HEK293T (cell line): ENCODE measurements at regions not wholly inside any gene's neighbourhood (a gene's known extent, or its start where the extent isn't known, plus 50 kb on each side); places are given as distances from the start of the nearest gene placed in this dataset.

Experiments used
- CTCF ChIA-PET: fragments of 350-600 bp; formaldehyde crosslinking; extraction: SDS; loops from one replicate; lab custom pipeline; 2021; ENCODE audit warnings: antibody characterized with exemption, inconsistent platforms; lab: Yijun Ruan, JAX
- POLR2A ChIA-PET: fragments of 350-600 bp; formaldehyde crosslinking; extraction: SDS; loops from one replicate; lab custom pipeline; 2020; ENCODE audit warnings: antibody characterized with exemption, inconsistent platforms; lab: Yijun Ruan, JAX
- DNase-seq: peaks from one replicate; pipeline ENCODE4 v3.0.0; 2012; ENCODE audit warnings: mixed read lengths; ENCODE audit errors: extremely low spot score
- ARNT ChIP-seq: fragments of 450-650 bp; IDR thresholded peaks from 2 replicates; pipeline ENCODE4 v1.6.1; 2017; ENCODE audit warnings: mild to moderate bottlenecking
- BHLHE40 ChIP-seq: fragments of 450-650 bp; IDR thresholded peaks from 2 replicates; pipeline ENCODE4 v1.6.1; 2016; ENCODE audit warnings: mild to moderate bottlenecking, moderate library complexity, borderline replicate concordance
- CTBP1 ChIP-seq: fragments of 450-650 bp; IDR thresholded peaks from 2 replicates; pipeline ENCODE4 v1.6.1; 2016; ENCODE audit warnings: borderline replicate concordance
- ELF4 ChIP-seq: fragments of 450-650 bp; IDR thresholded peaks from 2 replicates; pipeline ENCODE4 v1.6.1; 2017; ENCODE audit warnings: antibody characterized with exemption
- FOXA1 ChIP-seq: fragments of 450-650 bp; IDR thresholded peaks from 2 replicates; pipeline ENCODE4 v1.6.1; 2016; ENCODE audit warnings: mild to moderate bottlenecking
- FOXK2 ChIP-seq: fragments of 450-650 bp; IDR thresholded peaks from 2 replicates; pipeline ENCODE4 v1.6.1; 2016; ENCODE audit warnings: mild to moderate bottlenecking
- FOXM1 ChIP-seq: fragments of 450-650 bp; IDR thresholded peaks from 2 replicates; pipeline ENCODE4 v1.6.1; 2017; ENCODE audit warnings: mild to moderate bottlenecking, borderline replicate concordance
- HDGF ChIP-seq: fragments of 450-650 bp; IDR thresholded peaks from 2 replicates; pipeline ENCODE4 v1.6.1; 2017; ENCODE audit warnings: antibody characterized with exemption, borderline replicate concordance
- L3MBTL2 ChIP-seq: fragments of 450-650 bp; conservative IDR thresholded peaks from 2 replicates; pipeline ENCODE4 v1.6.1; 2016; ENCODE audit warnings: mild to moderate bottlenecking
- LEF1 ChIP-seq: fragments of 450-650 bp; IDR thresholded peaks from 2 replicates; pipeline ENCODE4 v1.6.1; 2017; ENCODE audit warnings: mild to moderate bottlenecking, borderline replicate concordance
- NFRKB ChIP-seq: fragments of 450-650 bp; IDR thresholded peaks from 2 replicates; pipeline ENCODE4 v1.6.1; 2016; ENCODE audit warnings: mild to moderate bottlenecking, moderate library complexity
- SP1 ChIP-seq: fragments of 450-650 bp; IDR thresholded peaks from 2 replicates; pipeline ENCODE4 v1.6.1; 2017
- SUZ12 ChIP-seq: fragments of 450-650 bp; IDR thresholded peaks from 2 replicates; pipeline ENCODE4 v1.6.1; 2016; ENCODE audit warnings: mild to moderate bottlenecking
- TARDBP ChIP-seq: fragments of 450-650 bp; IDR thresholded peaks from 2 replicates; pipeline ENCODE4 v1.6.1; 2016
- ZNF384 ChIP-seq: fragments of 450-650 bp; IDR thresholded peaks from 2 replicates; pipeline ENCODE4 v1.6.1; 2016
- TF ChIP-seq, protein P1 (sequence below): fragments of 450-650 bp; IDR thresholded peaks from 2 replicates; pipeline ENCODE4 v1.6.1; 2016

DNA sequence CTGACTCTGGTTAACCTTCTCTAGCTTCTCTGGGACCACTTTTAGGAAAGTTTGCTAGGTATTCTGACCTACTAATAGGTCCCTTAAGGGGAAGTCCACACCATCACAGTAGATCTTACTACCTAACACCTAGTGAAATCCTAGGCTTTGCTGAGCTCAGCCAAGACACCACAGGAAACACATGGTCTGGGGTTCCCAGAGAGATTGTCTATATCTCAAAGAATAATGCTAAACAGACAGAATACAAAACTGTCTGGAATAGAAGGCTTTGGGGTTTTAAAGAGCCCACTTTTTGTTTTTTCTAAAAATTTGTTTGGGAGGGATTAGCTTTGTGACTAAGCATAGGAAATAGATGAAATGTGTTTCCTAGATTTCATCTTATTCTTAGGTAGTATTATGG lies 395.1 kb downstream of the ARHGEF28 start:
- CTCF ChIA-PET: no interaction called here
- TF ChIP-seq FOXK2 (no peak), ARNT (no peak), SP1 (no peak), HDGF (no peak), ZNF384 (no peak), TARDBP (no peak), FOXA1 (no peak), NFRKB (no peak), BHLHE40 (no peak), L3MBTL2 (no peak), SUZ12 (no peak), LEF1 (no peak), ELF4 (no peak), FOXM1 (no peak), CTBP1 (no peak)
- TF ChIP-seq, protein P1, sequence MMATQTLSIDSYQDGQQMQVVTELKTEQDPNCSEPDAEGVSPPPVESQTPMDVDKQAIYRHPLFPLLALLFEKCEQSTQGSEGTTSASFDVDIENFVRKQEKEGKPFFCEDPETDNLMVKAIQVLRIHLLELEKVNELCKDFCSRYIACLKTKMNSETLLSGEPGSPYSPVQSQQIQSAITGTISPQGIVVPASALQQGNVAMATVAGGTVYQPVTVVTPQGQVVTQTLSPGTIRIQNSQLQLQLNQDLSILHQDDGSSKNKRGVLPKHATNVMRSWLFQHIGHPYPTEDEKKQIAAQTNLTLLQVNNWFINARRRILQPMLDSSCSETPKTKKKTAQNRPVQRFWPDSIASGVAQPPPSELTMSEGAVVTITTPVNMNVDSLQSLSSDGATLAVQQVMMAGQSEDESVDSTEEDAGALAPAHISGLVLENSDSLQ: no peak
- no peak for DNase-seq
- POLR2A ChIA-PET: no interaction called here

DNA sequence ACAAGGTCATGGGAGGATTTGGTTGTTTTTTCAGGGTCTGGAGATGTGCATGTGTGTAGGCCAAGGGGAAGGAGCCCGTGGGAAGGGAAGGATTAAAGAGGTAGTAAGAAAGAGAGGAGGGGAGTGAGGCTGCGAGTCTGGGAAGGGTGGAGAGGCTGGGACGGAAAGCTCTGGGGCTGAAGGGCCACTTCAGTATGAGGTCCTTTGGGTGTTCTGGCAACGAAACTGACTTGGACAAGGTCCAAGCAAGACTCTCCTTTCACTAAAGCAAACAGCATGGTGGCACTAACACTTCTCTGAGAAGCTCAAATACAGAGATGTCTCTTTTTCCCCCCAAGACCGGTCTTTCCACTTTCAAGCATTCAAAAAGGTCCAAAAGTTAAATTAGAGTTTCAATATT lies 394.5 kb downstream of the ARHGEF28 start:
- CTCF ChIA-PET: no interaction called here
- POLR2A ChIA-PET: no interaction called here
- no peak for DNase-seq
- TF ChIP-seq ARNT (no peak), CTBP1 (no peak), FOXA1 (no peak)

DNA sequence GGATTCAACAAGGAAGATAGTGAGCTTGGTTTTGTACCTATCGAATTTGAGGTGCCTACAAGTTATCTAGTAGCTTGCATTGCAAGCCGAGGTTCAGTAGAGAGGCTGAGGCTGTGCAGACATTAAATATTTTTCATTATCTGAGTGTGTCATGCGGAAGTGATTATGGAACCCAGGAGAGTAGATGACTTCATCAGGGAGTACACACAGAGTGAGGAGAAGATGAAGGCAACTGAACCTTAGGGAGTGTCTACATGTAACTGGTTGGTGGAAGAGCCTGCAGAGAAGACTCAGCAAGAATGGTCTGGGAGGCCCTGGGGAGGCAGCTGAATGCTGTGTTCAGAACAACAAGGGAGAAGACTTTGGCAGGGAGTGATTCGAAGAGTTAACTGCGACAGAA lies 393.9 kb downstream of the ARHGEF28 start:
- TF ChIP-seq SP1 (no peak), BHLHE40 (no peak), TARDBP (no peak), ZNF384 (no peak), FOXK2 (no peak), CTBP1 (no peak), NFRKB (no peak), LEF1 (no peak)
- DNase-seq: no peak
- ChIA-PET POLR2A (no interaction called here), CTCF (no interaction called here)

DNA sequence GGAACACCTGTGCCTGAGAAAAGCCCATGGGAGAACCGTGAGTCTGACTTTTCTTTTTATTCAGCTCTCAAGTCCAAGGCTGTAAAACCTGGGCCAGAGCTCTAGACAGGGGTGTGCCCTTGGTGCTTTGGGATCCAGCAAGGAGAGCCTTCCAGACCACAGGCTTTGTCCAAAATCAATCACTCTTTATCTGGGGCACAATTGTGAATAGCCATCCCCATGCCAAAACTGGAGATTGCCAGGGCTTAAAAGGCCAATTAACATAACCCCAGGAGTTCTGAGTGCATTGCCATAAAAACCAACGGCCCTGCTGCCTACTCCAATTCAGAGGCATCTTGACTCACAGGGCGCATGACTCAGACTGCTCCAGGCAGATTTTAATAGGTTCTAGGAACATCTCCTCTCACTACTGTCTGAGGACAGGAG lies 391.8 kb downstream of the ARHGEF28 start:
- DNase-seq: peak; percentile 52
- ChIA-PET POLR2A (no interaction called here), CTCF (interaction anchor here (0.5 kb wide), 1 partner anchor 43 kb away, joined by 3 read pairs; no protein-coding TSS in a partner anchor)
- TF ChIP-seq SP1: no peak
- TF ChIP-seq, protein P1: no peak
- TF ChIP-seq CTBP1: peak; percentile 71; the same call in 1 of the 2 replicates

DNA sequence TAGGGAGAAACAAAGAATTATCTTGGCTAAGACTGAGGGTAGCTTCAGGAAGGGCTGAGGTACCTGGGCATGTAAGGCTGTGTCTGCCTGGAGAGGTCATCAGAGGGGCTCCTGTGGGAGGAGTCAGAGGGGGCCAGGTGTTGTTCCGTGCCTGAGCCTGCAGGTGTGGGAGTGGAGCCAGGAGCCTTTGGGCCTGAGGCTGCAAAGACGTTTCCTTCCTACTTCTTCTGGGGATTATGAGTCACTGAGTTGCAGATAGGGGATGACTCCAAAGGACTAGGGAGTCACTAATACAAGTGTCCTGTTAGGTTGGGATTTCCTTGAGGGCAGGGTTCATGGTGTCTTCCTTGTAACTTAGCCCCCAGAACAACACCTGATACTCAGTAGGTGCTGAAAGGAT lies 391.1 kb downstream of the ARHGEF28 start:
- no peak for DNase-seq
- ChIA-PET CTCF (interaction anchor here (0.6 kb wide), 1 partner anchor 41 kb away, joined by 3 read pairs; no protein-coding TSS in a partner anchor), POLR2A (no interaction called here)
- no peak for TF ChIP-seq TARDBP
- TF ChIP-seq SP1: no peak
- TF ChIP-seq LEF1: no peak
- TF ChIP-seq FOXM1: no peak
- TF ChIP-seq FOXK2: no peak
- no peak for TF ChIP-seq SUZ12
- no peak for TF ChIP-seq HDGF
- no peak for TF ChIP-seq ELF4
- TF ChIP-seq, protein P1: no peak

DNA sequence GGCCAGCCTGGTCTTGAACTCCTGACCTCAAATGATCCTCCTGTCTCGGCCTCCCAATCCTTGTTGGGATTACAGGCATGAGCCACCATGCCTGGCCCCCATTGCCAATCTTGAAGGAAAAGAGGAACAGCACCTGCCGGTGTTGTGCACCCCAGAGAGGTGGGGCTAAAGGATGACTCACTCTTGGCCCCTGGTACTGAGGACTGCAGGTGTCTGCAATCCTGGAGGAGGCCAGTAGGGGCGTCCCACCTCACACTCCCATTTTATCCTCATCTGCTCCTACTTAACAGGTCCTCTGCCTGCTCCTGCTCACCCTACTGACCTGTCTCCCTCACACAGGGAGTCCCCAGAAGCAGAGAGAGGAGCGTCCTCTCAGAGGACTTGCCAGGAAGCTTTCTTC lies 390.4 kb downstream of the ARHGEF28 start:
- CTCF ChIA-PET: no interaction called here
- TF ChIP-seq TARDBP (no peak), SP1 (no peak), ZNF384 (no peak), CTBP1 (no peak), FOXA1 (no peak)
- DNase-seq: peak; percentile 66
- POLR2A ChIA-PET: no interaction called here

DNA sequence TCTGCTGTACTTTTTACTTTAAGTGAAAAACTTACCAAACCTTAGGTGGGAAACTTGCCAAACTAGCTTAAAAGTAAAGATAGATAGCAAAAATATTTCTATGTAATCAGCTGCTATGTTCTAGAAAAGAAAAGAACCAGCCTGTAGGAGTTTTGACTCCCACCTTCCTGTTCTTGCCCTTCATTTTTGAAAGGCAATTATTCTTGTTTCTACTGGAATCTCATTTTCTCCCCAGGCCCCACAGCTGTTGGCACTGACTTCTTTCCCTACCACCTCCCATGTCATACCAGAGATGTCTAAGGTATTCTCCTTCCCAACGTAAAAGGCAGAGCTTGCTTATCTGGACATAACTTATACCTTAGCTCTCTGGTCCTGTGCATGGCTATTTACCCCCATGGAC lies 389.7 kb downstream of the ARHGEF28 start:
- no peak for TF ChIP-seq L3MBTL2
- no peak for TF ChIP-seq NFRKB
- TF ChIP-seq SUZ12: no peak
- TF ChIP-seq HDGF: no peak
- no peak for TF ChIP-seq ZNF384
- DNase-seq: no peak
- POLR2A ChIA-PET: no interaction called here
- CTCF ChIA-PET: interaction anchor here (0.6 kb wide), 1 partner anchor 634 kb away, joined by 4 read pairs; no protein-coding TSS in a partner anchor
